HL-60 (cell line): ENCODE measurements at regions not wholly inside any gene's neighbourhood (a gene's known extent, or its start where the extent isn't known, plus 50 kb on each side); places are given as distances from the start of the nearest gene placed in this dataset.

Source experiments
- DNase-seq, 2 experiments: peaks; one replicate each; pipeline ENCODE4 v3.0.0-alpha.2; 2010 to 2020; ENCODE audit warnings: low read depth in 1 of 2, low spot score in 1 of 2
- H3K27ac ChIP-seq: fragments of 250-450 bp; sonication (Bioruptor Pico); replicated peaks from 2 replicates; pipeline ENCODE4 v1.5.1; 2020; ENCODE audit warnings: mild to moderate bottlenecking, moderate library complexity
- H3K27me3 ChIP-seq: fragments of 250-450 bp; sonication (Bioruptor Pico); 2 replicates; pipeline ENCODE4 v1.5.1; 2021; ENCODE audit warnings: mild to moderate bottlenecking, moderate library complexity; ENCODE audit not compliant: insufficient read depth, poor library complexity, severe bottlenecking
- H3K4me3 ChIP-seq: replicated peaks from 2 replicates; pipeline ENCODE4 v1.5.1; 2011; ENCODE audit warnings: mild to moderate bottlenecking, control low read depth, low read length; ENCODE audit not compliant: insufficient read depth
- GABPA ChIP-seq: IDR thresholded peaks from 2 replicates; pipeline ENCODE4 v1.6.1; 2012; ENCODE audit warnings: low read depth
- POLR2AphosphoS5 ChIP-seq: IDR thresholded peaks from 2 replicates; pipeline ENCODE4 v1.6.1; 2012; ENCODE audit warnings: low read depth
- REST ChIP-seq: IDR thresholded peaks from 2 replicates; pipeline ENCODE4 v1.6.1; 2012; ENCODE audit warnings: low read depth; ENCODE audit not compliant: insufficient replicate concordance
- SPI1 ChIP-seq: IDR thresholded peaks from 2 replicates; pipeline ENCODE4 v1.6.1; 2012; ENCODE audit warnings: low read depth, mild to moderate bottlenecking, borderline replicate concordance
- TF ChIP-seq, protein P1 (sequence below): IDR thresholded peaks from one replicate; pipeline ENCODE4 v1.5.1; 2011; ENCODE audit warnings: low read length, control low read depth, inconsistent platforms; ENCODE audit not compliant: insufficient read depth

DNA sequence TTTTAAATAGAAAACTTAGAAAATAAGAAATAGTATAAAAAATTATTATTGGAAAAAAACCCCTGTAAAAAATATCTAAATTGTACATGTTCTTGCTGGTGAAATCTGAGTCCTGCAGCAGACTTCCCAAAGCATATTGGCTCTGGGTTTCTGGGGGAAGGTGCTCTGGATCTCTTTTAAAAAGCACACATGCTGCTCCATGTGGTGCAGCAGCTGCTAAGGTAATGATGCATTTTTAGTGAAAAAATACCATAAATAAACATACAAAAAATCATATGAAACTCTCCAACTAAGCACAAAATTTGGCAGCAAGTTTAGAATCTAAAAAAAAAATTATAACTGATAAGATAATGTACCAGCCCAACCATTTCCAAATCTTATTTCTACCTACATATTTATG, 216.5 kb downstream of the GPD2 start:
- DNase-seq = no peak
- no peak overlapping the region for H3K4me3 ChIP-seq
- no peaks in the 10 kb centered on the region for H3K27me3 ChIP-seq
- TF ChIP-seq GABPA = no peak
- TF ChIP-seq REST = no peak
- TF ChIP-seq, protein P1, sequence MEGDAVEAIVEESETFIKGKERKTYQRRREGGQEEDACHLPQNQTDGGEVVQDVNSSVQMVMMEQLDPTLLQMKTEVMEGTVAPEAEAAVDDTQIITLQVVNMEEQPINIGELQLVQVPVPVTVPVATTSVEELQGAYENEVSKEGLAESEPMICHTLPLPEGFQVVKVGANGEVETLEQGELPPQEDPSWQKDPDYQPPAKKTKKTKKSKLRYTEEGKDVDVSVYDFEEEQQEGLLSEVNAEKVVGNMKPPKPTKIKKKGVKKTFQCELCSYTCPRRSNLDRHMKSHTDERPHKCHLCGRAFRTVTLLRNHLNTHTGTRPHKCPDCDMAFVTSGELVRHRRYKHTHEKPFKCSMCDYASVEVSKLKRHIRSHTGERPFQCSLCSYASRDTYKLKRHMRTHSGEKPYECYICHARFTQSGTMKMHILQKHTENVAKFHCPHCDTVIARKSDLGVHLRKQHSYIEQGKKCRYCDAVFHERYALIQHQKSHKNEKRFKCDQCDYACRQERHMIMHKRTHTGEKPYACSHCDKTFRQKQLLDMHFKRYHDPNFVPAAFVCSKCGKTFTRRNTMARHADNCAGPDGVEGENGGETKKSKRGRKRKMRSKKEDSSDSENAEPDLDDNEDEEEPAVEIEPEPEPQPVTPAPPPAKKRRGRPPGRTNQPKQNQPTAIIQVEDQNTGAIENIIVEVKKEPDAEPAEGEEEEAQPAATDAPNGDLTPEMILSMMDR = no peak
- TF ChIP-seq SPI1 = no peak
- TF ChIP-seq POLR2AphosphoS5 = no peak
- H3K27ac ChIP-seq = no peak overlapping the region

GRCh38 chr2:156653675-156654074, 217.5 kb downstream of the GPD2 start:
- H3K27me3 ChIP-seq = no peaks in the 10 kb centered on the region
- no peak for DNase-seq
- H3K27ac ChIP-seq = no peak overlapping the region
- no peak overlapping the region for H3K4me3 ChIP-seq
- TF ChIP-seq POLR2AphosphoS5 = no peak

GRCh38 chr2:156657809-156658208, 221.6 kb downstream of the GPD2 start:
- no peak for TF ChIP-seq REST
- no peak for TF ChIP-seq SPI1
- no peak for TF ChIP-seq GABPA
- TF ChIP-seq POLR2AphosphoS5 = no peak
- TF ChIP-seq, protein P1 = no peak
- peak; percentile 47 to 68 for DNase-seq
- H3K27ac ChIP-seq = no peak overlapping the region

GRCh38 chr2:156659694-156660093, 223.5 kb downstream of the GPD2 start:
- H3K4me3 ChIP-seq = no peak overlapping the region
- no peak for DNase-seq
- TF ChIP-seq GABPA (no peak), POLR2AphosphoS5 (no peak), SPI1 (no peak), REST (no peak)
- TF ChIP-seq, protein P1 = no peak
- no peak overlapping the region for H3K27ac ChIP-seq
- H3K27me3 ChIP-seq = no peaks in the 10 kb centered on the region

More at GRCh38 chr2:156657809-156658208, 221.6 kb downstream of the GPD2 start:
- no peaks in the 10 kb centered on the region for H3K27me3 ChIP-seq
- no peak overlapping the region for H3K4me3 ChIP-seq
